Uterus (tissue), 3 donors: ENCODE measurements at regions not wholly inside any gene's neighbourhood (a gene's known extent, or its start where the extent isn't known, plus 50 kb on each side); places are given as distances from the start of the nearest gene placed in this dataset.

Experiments used
- DNase-seq, 2 donors: peaks; one replicate each; pipeline ENCODE4 v3.0.0-alpha.2; 2019 to 2020
- H3K27ac ChIP-seq, 2 donors: fragments of 200-600 bp; sonication (generic); 1 replicate in 1 of 2; 2 replicates in 1 of 2; pipeline ENCODE4 v1.5.1; 2016 to 2018
- H3K27me3 ChIP-seq, 2 donors: fragments of 200-600 bp; sonication (generic); one replicate each; pipeline ENCODE4 v1.5.1; 2018 to 2019; ENCODE audit warnings: control low read depth in 1 of 2
- H3K36me3 ChIP-seq, 2 donors: fragments of 200-600 bp; sonication (generic); one replicate each; pipeline ENCODE4 v1.5.1; 2019; ENCODE audit warnings: control low read depth in 1 of 2
- H3K4me1 ChIP-seq, 2 donors: fragments of 200-600 bp; sonication (generic); one replicate each; pipeline ENCODE4 v1.5.1; 2018 to 2019; ENCODE audit warnings: control low read depth in 1 of 2
- H3K4me3 ChIP-seq, 2 donors: fragments of 200-600 bp; sonication (generic); 1 replicate in 1 of 2; 2 replicates in 1 of 2; pipeline ENCODE4 v1.5.1; 2018 to 2019; ENCODE audit warnings: mild to moderate bottlenecking in 1 of 2
- H3K9me3 ChIP-seq, 2 donors: fragments of 200-600 bp; sonication (generic); one replicate each; pipeline ENCODE4 v1.5.1; 2019; ENCODE audit warnings: control low read depth in 1 of 2
- CTCF ChIP-seq, 4 experiments: fragments of 200-600 bp in 2 of 4; fragments of 450-650 bp in 2 of 4; sonication (generic) in 2 of 4; IDR thresholded peaks; one replicate each; pipeline ENCODE4 v1.5.1; 2016 to 2019; ENCODE audit warnings: antibody characterized with exemption in 4 of 4, mild to moderate bottlenecking in 2 of 4, moderate library complexity in 1 of 4
- POLR2A ChIP-seq, 2 donors: fragments of 450-650 bp; IDR thresholded peaks; one replicate each; pipeline ENCODE4 v1.6.1; 2016; ENCODE audit warnings: antibody characterized with exemption in 2 of 2, mild to moderate bottlenecking in 1 of 2, moderate library complexity in 1 of 2
- intact Hi-C: fragments of 100-400 bp; cut with DNase I; formaldehyde crosslinking; loops from one replicate; pipeline ENCODE4 v1.15.1; 2023; ENCODE audit warnings: low total_unique reads
- donor health status: DM: yes; HTN: yes; CAD: no.

GRCh38 chr1:95440511-95440910 is 206.5 kb downstream of the RWDD3 start:
- no peak for DNase-seq
- no peaks in the 10 kb centered on the region for H3K27me3 ChIP-seq
- no peak for TF ChIP-seq POLR2A (IDR thresholded peaks at IDR 0.05)
- TF ChIP-seq CTCF (IDR thresholded peaks at IDR 0.05) = no peak
- intact Hi-C loops = no loop called here
- H3K36me3 ChIP-seq = no peaks in the 10 kb centered on the region
- no peaks in the 10 kb centered on the region for H3K4me1 ChIP-seq
- no peak overlapping the region for H3K27ac ChIP-seq
- no peaks in the 10 kb centered on the region for H3K9me3 ChIP-seq
- H3K4me3 ChIP-seq = no peak overlapping the region

GRCh38 chr1:95449516-95449915 is 215.5 kb downstream of the RWDD3 start:
- Histone ChIP-seq H3K4me1 (no peaks in the 10 kb centered on the region), H3K9me3 (no peaks in the 10 kb centered on the region), H3K36me3 (no peaks in the 10 kb centered on the region), H3K27ac (no peak overlapping the region), H3K27me3 (no peaks in the 10 kb centered on the region), H3K4me3 (no peak overlapping the region)
- no peak for DNase-seq
- intact Hi-C loops = no loop called here
- no peak for TF ChIP-seq CTCF (IDR thresholded peaks at IDR 0.05)
- TF ChIP-seq POLR2A (IDR thresholded peaks at IDR 0.05) = no peak

- intact Hi-C loops = no loop called here
- Histone ChIP-seq H3K27me3 (no peaks in the 10 kb centered on the region), H3K4me1 (no peaks in the 10 kb centered on the region), H3K4me3 (no peak overlapping the region), H3K36me3 (no peaks in the 10 kb centered on the region), H3K27ac (no peak overlapping the region), H3K9me3 (no peaks in the 10 kb centered on the region)
- no peak for TF ChIP-seq POLR2A (IDR thresholded peaks at IDR 0.05)
- TF ChIP-seq CTCF (IDR thresholded peaks at IDR 0.05) = no peak
- DNase-seq = no peak
Observed at GRCh38 chr1:95451054-95451453, 217.0 kb downstream of the RWDD3 start.

- no peak for DNase-seq
- Histone ChIP-seq H3K4me1 (no peaks in the 10 kb centered on the region), H3K27ac (no peak overlapping the region), H3K4me3 (no peak overlapping the region), H3K9me3 (no peaks in the 10 kb centered on the region), H3K36me3 (no peaks in the 10 kb centered on the region), H3K27me3 (no peaks in the 10 kb centered on the region)
- no peak for TF ChIP-seq POLR2A (IDR thresholded peaks at IDR 0.05)
- no peak for TF ChIP-seq CTCF (IDR thresholded peaks at IDR 0.05)
- intact Hi-C loops = no loop called here
Observed at GRCh38 chr1:95451904-95452303, 217.9 kb downstream of the RWDD3 start.

GRCh38 chr1:95453053-95453452 is 219.0 kb downstream of the RWDD3 start:
- intact Hi-C loops = no loop called here
- H3K27me3 ChIP-seq = no peaks in the 10 kb centered on the region
- H3K36me3 ChIP-seq = no peaks in the 10 kb centered on the region
- no peak overlapping the region for H3K27ac ChIP-seq
- DNase-seq = no peak
- TF ChIP-seq POLR2A (IDR thresholded peaks at IDR 0.05) (no peak), CTCF (IDR thresholded peaks at IDR 0.05) (no peak)
- H3K9me3 ChIP-seq = no peaks in the 10 kb centered on the region
- H3K4me3 ChIP-seq = no peak overlapping the region
- no peaks in the 10 kb centered on the region for H3K4me1 ChIP-seq
